ENCODE measurements at regions not wholly inside any gene's neighbourhood (a gene's known extent, or its start where the extent isn't known, plus 50 kb on each side); places are given as distances from the start of the nearest gene placed in this dataset.

- Histone ChIP-seq H3K4me3 (no peak overlapping the region), H3K4me1 (no peaks in the 10 kb centered on the region), H3K27me3 (no peaks in the 10 kb centered on the region), H3K36me3 (no peaks in the 10 kb centered on the region), H3K9me3 (no peaks in the 10 kb centered on the region), H3K27ac (no peak overlapping the region)
- no peak for TF ChIP-seq EP300 (IDR thresholded peaks at IDR 0.05)
- no peak for TF ChIP-seq POLR2AphosphoS5 (IDR thresholded peaks at IDR 0.05)
- TF ChIP-seq, protein P1, sequence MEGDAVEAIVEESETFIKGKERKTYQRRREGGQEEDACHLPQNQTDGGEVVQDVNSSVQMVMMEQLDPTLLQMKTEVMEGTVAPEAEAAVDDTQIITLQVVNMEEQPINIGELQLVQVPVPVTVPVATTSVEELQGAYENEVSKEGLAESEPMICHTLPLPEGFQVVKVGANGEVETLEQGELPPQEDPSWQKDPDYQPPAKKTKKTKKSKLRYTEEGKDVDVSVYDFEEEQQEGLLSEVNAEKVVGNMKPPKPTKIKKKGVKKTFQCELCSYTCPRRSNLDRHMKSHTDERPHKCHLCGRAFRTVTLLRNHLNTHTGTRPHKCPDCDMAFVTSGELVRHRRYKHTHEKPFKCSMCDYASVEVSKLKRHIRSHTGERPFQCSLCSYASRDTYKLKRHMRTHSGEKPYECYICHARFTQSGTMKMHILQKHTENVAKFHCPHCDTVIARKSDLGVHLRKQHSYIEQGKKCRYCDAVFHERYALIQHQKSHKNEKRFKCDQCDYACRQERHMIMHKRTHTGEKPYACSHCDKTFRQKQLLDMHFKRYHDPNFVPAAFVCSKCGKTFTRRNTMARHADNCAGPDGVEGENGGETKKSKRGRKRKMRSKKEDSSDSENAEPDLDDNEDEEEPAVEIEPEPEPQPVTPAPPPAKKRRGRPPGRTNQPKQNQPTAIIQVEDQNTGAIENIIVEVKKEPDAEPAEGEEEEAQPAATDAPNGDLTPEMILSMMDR (IDR thresholded peaks at IDR 0.05) = no peak
- TF ChIP-seq POLR2A (IDR thresholded peaks at IDR 0.05) = no peak
- 91% methylated on average over 1 of the region's 1 CpG for WGBS
- no peak for DNase-seq (ENCODE audit: low spot score in 2 of 2)
These were observed 139.2 kb upstream of the AMOT start for GRCh38 chrX:112979879-112980278.

DNA sequence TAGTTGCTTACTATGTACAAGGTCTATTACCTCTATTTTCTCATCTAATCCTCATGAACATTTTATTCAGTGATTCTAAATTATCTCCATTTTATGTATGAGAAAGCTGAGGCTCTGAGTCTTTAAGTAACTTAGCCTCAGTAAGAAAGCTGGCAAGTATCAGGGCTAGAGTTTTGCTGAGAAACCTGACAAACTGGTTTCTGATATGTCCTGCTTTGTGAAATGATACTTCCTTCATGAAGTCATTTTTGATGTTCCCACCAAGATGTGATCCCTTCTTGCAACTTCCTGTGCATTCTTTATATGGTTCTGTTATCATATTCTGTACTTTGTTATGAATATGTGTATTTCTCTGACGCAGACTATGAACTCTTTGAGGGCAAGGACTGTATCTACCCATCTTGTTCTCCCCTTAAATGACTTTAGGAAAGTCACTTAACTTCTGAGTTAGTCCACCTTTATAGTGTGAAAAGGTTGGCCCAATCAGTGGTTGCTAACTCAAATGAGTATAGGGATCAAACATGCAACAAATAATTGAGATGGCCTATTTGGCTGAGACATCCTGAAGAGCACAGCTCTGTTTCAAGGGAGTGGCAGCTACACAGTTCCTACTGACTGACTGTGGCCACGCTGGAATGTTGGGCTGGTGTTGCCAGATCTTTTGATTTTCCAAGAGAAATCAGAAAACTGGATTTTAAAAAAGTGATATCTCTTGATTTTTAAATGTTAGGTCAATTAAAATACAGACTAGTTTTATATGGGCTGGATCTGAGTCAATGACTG lies 127.9 kb upstream of the AMOT start:
- no peak for DNase-seq (ENCODE audit: low spot score in 2 of 2)
- no peaks in the 10 kb centered on the region for H3K4me1 ChIP-seq
- H3K36me3 ChIP-seq = no peaks in the 10 kb centered on the region
- H3K27ac ChIP-seq = no peak overlapping the region
- 63% methylated on average over 2 of the region's 2 CpGs for WGBS
- H3K27me3 ChIP-seq = no peaks in the 10 kb centered on the region
- no peak overlapping the region for H3K4me3 ChIP-seq
- no peaks in the 10 kb centered on the region for H3K9me3 ChIP-seq
- no peak for TF ChIP-seq POLR2A (IDR thresholded peaks at IDR 0.05)
- TF ChIP-seq, protein P1 (IDR thresholded peaks at IDR 0.05) = no peak
- no peak for TF ChIP-seq EP300 (IDR thresholded peaks at IDR 0.05)
- TF ChIP-seq POLR2AphosphoS5 (IDR thresholded peaks at IDR 0.05) = no peak

DNA sequence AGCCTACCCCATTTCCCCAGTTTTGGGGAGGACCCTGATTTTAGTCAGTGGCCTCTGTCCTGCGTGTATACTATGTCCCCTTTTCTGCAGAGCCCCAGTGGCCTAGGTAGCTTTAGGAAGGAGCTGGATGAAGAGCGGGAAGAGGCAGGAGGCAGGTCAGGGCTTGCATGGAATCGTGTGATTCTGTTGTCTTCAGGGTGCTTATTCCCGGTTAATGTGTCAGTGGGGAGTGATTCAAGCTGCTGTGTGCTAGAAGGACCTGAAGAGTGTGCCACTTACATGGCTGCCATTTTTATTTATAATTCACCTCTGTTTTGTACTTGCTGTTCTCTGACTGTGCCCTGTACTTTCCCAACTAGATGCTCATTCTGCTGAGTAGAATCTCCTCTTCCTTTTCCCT lies 127.3 kb upstream of the AMOT start:
- 56% methylated on average over 4 of the region's 4 CpGs for WGBS
- no peak overlapping the region for H3K27ac ChIP-seq
- TF ChIP-seq, protein P1 (IDR thresholded peaks at IDR 0.05) = no peak
- no peak for TF ChIP-seq POLR2AphosphoS5 (IDR thresholded peaks at IDR 0.05)
- no peak for TF ChIP-seq EP300 (IDR thresholded peaks at IDR 0.05)
- TF ChIP-seq POLR2A (IDR thresholded peaks at IDR 0.05) = no peak

GRCh38 chrX:112967341-112967740 lies 126.7 kb upstream of the AMOT start:
- Histone ChIP-seq H3K4me1 (no peaks in the 10 kb centered on the region), H3K36me3 (no peaks in the 10 kb centered on the region), H3K27me3 (no peaks in the 10 kb centered on the region), H3K27ac (no peak overlapping the region), H3K4me3 (no peak overlapping the region), H3K9me3 (no peaks in the 10 kb centered on the region)
- TF ChIP-seq POLR2A (IDR thresholded peaks at IDR 0.05) (no peak), EP300 (IDR thresholded peaks at IDR 0.05) (no peak), POLR2AphosphoS5 (IDR thresholded peaks at IDR 0.05) (no peak)
- TF ChIP-seq, protein P1 (IDR thresholded peaks at IDR 0.05) = no peak
- 70% methylated on average over 1 of the region's 1 CpG for WGBS
- no peak for DNase-seq (ENCODE audit: low spot score in 2 of 2)

More for the DNA sequence above, 127.3 kb upstream of the AMOT start:
- H3K9me3 ChIP-seq = no peaks in the 10 kb centered on the region
- no peaks in the 10 kb centered on the region for H3K4me1 ChIP-seq
- no peak overlapping the region for H3K4me3 ChIP-seq
- H3K36me3 ChIP-seq = no peaks in the 10 kb centered on the region
- no peak for DNase-seq (ENCODE audit: low spot score in 2 of 2)
- no peaks in the 10 kb centered on the region for H3K27me3 ChIP-seq

- Histone ChIP-seq H3K36me3 (no peaks in the 10 kb centered on the region), H3K9me3 (no peaks in the 10 kb centered on the region), H3K27me3 (no peaks in the 10 kb centered on the region), H3K27ac (no peak overlapping the region), H3K4me3 (no peak overlapping the region), H3K4me1 (no peaks in the 10 kb centered on the region)
- TF ChIP-seq POLR2AphosphoS5 (IDR thresholded peaks at IDR 0.05) (no peak), EP300 (IDR thresholded peaks at IDR 0.05) (no peak), POLR2A (IDR thresholded peaks at IDR 0.05) (no peak)
- TF ChIP-seq, protein P1 (IDR thresholded peaks at IDR 0.05) = no peak
- DNase-seq (ENCODE audit: low spot score in 2 of 2) = no peak
These were observed 121.3 kb upstream of the AMOT start for GRCh38 chrX:112961981-112962380.
